Thoracic aorta (tissue), 2 donors: ENCODE measurements at regions not wholly inside any gene's neighbourhood (a gene's known extent, or its start where the extent isn't known, plus 50 kb on each side); places are given as distances from the start of the nearest gene placed in this dataset.

Experiments
- ATAC-seq: fragments of 150-250 bp; one replicate; pipeline ENCODE4 v1.8.0; 2017; ENCODE audit warnings: low read depth; ENCODE audit not compliant: insufficient number of reproducible peaks, low FRiP score
- DNase-seq: peaks from one replicate; pipeline ENCODE4 v3.0.0-alpha.2; 2020; ENCODE audit warnings: low spot score
- H3K27ac ChIP-seq, 2 donors: fragments of 200-600 bp; sonication (generic); 1 replicate in 1 of 2; 2 replicates in 1 of 2; pipeline ENCODE4 v1.5.1; 2016; ENCODE audit warnings: mild to moderate bottlenecking in 2 of 2, moderate library complexity in 2 of 2
- H3K27me3 ChIP-seq: fragments of 200-600 bp; sonication (generic); replicated peaks from 2 replicates; pipeline ENCODE4 v1.6.0; 2016; ENCODE audit warnings: mild to moderate bottlenecking; ENCODE audit not compliant: insufficient read depth
- H3K36me3 ChIP-seq: fragments of 200-600 bp; sonication (generic); one replicate; pipeline ENCODE4 v1.5.1; 2016
- H3K4me1 ChIP-seq, 2 donors: fragments of 200-600 bp; sonication (generic); 1 replicate in 1 of 2; 2 replicates in 1 of 2; pipeline versions ENCODE4 v1.5.1 to v1.6.0; 2016; ENCODE audit warnings: low read depth in 2 of 2, mild to moderate bottlenecking in 1 of 2; ENCODE audit not compliant: control insufficient read depth in 1 of 2
- H3K4me3 ChIP-seq: fragments of 200-600 bp; sonication (generic); 2 replicates; pipeline ENCODE4 v1.5.1; 2016; ENCODE audit warnings: mild to moderate bottlenecking
- H3K9me3 ChIP-seq: fragments of 200-600 bp; sonication (generic); 2 replicates; pipeline ENCODE4 v1.5.1; 2016
- CTCF ChIP-seq: fragments of 200-600 bp; sonication (generic); IDR thresholded peaks from one replicate; pipeline ENCODE4 v1.5.1; 2019; ENCODE audit warnings: antibody characterized with exemption

GRCh38 chr2:220478305-220479058 lies 851.1 kb downstream of the SLC4A3 start:
- no peak for DNase-seq
- Histone ChIP-seq H3K4me3 (no peak overlapping the region), H3K27me3 (no peaks in the 10 kb centered on the region), H3K27ac (no peak overlapping the region), H3K9me3 (no peaks in the 10 kb centered on the region), H3K36me3 (no peaks in the 10 kb centered on the region), H3K4me1 (no peaks in the 10 kb centered on the region)
- ATAC-seq: no peak
- no peak for TF ChIP-seq CTCF

GRCh38 chr2:220482716-220483115 lies 855.3 kb downstream of the SLC4A3 start:
- Histone ChIP-seq H3K4me3 (no peak overlapping the region), H3K9me3 (no peaks in the 10 kb centered on the region), H3K36me3 (no peaks in the 10 kb centered on the region), H3K27me3 (no peaks in the 10 kb centered on the region), H3K27ac (no peak overlapping the region), H3K4me1 (no peaks in the 10 kb centered on the region)
- DNase-seq (no peak), ATAC-seq (no peak)
- TF ChIP-seq CTCF: no peak

- TF ChIP-seq CTCF: no peak
- H3K4me1 ChIP-seq: no peaks in the 10 kb centered on the region
- DNase-seq (no peak), ATAC-seq (no peak)
- H3K4me3 ChIP-seq: no peak overlapping the region
- H3K9me3 ChIP-seq: no peaks in the 10 kb centered on the region
- no peaks in the 10 kb centered on the region for H3K27me3 ChIP-seq
- no peak overlapping the region for H3K27ac ChIP-seq
- no peaks in the 10 kb centered on the region for H3K36me3 ChIP-seq
Measured at GRCh38 chr2:220489121-220489520, 861.7 kb downstream of the SLC4A3 start.

GRCh38 chr2:220491670-220492069 lies 864.2 kb downstream of the SLC4A3 start:
- DNase-seq: no peak
- TF ChIP-seq CTCF: no peak
- Histone ChIP-seq H3K27me3 (no peaks in the 10 kb centered on the region), H3K36me3 (no peaks in the 10 kb centered on the region), H3K27ac (no peak overlapping the region), H3K4me3 (no peak overlapping the region), H3K9me3 (no peaks in the 10 kb centered on the region), H3K4me1 (no peaks in the 10 kb centered on the region)
- no peak for ATAC-seq

- no peak overlapping the region for H3K27ac ChIP-seq
- ATAC-seq (no peak), DNase-seq (no peak)
- no peak overlapping the region for H3K4me3 ChIP-seq
- H3K4me1 ChIP-seq: peaks cover 0 to under 1% of the 10 kb centered on the region in 2 donors
- H3K27me3 ChIP-seq: no peaks in the 10 kb centered on the region
- no peak for TF ChIP-seq CTCF
- no peaks in the 10 kb centered on the region for H3K9me3 ChIP-seq
- H3K36me3 ChIP-seq: no peaks in the 10 kb centered on the region
Measured at GRCh38 chr2:220493871-220494525, 866.6 kb downstream of the SLC4A3 start.
